DMS 273 (cell line): ENCODE measurements at regions not wholly inside any gene's neighbourhood (a gene's known extent, or its start where the extent isn't known, plus 50 kb on each side); places are given as distances from the start of the nearest gene placed in this dataset.
"Not testable (repeated sequence)": the region's sequence is repeated elsewhere in the genome, so short reads cannot be mapped to it uniquely, and the experiment has no call there.

Experiments
- DNase-seq: peaks from one replicate; lab custom pipeline; 2025; ENCODE audit not compliant: unreplicated experiment; lab: John Stamatoyannopoulos, UW

- DNase-seq, result no peak
These were observed 50.3 kb downstream of the GASK1B start for GRCh38 chr4:158122501-158122900.

DNA sequence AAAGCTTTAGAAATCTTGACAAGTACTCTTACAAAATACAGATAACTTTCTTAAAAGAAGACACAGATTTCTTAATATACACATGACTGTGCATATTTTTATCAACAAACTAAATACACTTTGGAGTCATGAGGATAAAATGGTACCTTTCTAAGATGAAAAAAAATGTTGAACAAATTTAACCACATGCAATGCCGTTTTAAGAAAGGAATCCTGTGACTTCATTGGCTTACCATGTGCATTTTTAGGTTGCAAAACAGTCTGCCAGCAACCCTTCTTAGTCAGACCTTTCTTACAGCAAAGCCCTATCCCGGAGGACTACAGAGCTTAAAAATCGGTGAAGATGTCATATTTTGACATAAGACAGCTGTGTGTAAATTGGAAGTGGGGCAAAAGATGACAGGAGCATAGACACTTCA, 51.7 kb downstream of the GASK1B start:
- no peak for DNase-seq

DNA sequence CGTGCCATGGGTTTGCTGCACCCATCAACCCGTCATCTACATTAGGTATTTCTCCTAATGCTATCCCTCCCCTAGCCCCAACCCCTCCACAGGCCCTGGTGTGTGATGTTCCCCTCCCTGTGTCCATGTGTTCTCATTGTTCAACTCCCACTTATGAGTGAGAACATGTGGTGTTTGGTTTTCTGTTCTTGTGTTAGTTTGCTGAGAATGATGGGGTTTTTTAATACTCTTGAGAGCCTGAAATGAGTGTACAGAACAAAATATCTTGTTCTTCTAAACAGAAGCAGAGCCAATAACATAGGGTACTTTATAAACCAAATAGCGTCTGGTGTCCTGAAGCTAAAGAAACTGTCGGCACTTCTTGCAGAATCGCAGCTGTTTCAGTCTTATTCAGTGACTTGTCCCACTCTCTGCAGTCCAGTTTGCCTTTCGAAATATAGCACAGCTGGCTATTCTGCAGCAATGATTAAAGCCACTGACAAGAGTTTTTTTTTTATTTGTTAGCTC, 52.1 kb downstream of the GASK1B start:
- DNase-seq, result not testable (repeated sequence)

- no peak for DNase-seq
These were observed 60.2 kb downstream of the GASK1B start for GRCh38 chr4:158112611-158113010.

GRCh38 chr4:158111241-158111640, 61.6 kb downstream of the GASK1B start:
- no peak for DNase-seq

DNA sequence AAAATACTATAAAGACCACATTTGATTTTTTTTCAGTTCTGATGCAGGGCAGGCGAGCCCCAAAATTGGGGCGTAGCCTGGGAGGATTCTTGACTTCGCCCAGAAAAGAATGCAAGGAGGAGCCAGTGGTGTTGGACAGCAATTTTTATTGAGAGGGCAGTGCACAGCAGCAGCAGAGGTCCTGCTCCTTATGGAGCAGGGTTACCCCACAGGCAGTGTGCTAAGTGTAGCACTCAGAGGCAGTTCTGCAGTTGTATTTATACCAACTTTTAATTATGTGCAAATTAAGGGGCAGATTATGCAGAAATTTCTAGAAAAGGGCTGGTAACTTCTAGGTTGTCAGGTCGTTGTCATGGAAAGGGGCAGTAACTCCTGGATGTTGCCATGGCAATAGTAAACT, 69.9 kb downstream of the GASK1B start:
- no peak for DNase-seq

GRCh38 chr4:158099686-158100085, 73.1 kb downstream of the GASK1B start:
- DNase-seq, result no peak

DNA sequence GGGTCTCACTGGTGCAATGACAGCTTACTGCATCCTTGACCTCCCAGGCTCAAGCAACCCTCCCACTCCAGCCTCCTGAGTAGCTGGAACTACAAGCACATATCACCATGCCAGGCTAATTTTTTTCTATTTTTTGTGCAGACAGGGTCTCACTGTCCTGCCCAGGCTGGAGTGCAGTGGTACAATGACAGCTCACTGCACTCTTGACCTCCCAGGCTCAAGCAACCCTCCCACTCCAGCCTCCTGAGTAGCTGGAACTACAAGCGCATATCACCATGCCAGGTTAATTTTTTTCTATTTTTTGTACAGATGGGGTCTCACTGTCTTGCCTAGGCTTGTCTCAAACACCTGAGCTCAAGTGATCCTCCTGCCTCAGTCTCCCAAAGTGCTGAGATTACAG, 74.0 kb downstream of the GASK1B start:
- no peak for DNase-seq

GRCh38 chr4:158094413-158095134, 78.3 kb downstream of the GASK1B start:
- DNase-seq, result no peak

DNA sequence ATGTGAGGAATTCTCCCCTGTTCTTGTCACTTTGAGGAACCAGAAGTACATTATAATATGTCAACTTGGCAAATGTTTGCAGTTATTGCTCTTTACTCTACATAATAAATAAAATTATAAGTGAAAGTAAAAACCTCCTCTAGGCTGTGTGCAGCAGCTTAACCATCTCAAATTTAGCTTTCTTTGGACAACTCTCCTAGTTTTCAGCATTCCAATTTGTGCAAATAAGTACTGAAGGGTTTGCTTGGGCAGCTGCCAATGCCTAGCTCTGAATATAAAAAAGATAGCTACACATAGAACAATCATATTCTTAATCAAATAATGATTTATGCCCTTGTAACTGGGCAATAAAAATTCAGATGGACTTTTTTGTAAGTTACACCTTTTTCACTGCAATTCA, 82.5 kb downstream of the GASK1B start:
- DNase-seq, result no peak

DNA sequence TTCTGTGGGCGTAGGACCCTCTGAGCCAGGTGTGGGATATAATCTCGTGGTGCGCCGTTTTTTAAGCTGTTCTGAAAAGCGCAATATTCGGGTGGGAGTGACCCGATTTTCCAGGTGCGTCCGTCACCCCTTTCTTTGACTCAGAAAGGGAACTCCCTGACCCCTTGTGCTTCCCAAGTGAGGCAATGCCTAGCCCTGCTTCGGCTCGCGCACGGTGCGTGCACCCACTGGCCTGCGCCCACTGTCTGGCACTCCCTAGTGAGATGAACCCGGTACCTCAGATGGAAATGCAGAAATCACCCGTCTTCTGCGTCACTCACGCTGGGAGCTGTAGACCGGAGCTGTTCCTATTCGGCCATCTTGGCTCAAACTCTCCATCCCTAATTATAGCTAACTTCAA, 82.9 kb downstream of the GASK1B start:
- not testable (repeated sequence) for DNase-seq

- DNase-seq, result no peak
These were observed 92.5 kb downstream of the GASK1B start for GRCh38 chr4:158080354-158080753.

DNA sequence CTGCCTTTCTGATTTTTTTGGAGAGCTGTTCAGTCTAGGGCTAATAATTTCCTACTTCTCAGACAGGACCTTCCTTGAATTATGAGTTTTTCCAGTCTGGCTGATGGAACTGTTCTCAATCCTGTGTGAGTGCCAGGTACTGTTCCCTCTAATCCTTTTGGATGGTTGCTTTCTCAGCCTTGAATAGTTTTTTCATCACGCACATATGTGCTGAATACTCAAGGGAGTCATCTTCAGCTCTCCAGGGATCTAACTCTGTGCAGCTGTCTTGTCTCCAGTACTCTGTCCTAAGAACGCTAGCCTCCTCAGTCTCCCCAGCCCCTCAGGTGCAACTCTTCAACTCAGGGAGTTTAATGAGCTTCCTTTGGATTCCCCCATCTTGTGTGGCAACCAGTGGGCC, 93.2 kb downstream of the GASK1B start:
- no peak for DNase-seq

- no peak for DNase-seq
These were observed 95.0 kb downstream of the GASK1B start for GRCh38 chr4:158077835-158078234.

- DNase-seq, result no peak
These were observed 98.0 kb downstream of the GASK1B start for GRCh38 chr4:158074851-158075250.

DNA sequence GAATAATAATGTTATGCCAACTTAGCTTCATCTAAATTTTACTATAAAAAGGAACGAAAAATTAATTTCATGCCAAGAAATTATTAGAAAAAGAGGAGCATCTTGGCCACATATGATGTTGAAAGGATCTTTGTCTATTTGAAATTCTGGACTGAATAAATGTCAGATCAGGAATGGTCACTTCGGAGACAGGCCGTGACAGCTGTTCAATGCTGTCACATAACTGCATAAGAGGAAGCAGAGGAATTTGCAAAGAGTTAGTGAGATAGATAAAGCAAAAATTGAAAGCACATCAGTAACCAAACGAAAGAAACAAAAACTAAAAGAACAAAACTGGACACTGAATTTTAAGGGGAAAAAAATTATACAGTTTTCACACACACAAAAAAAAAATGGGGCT, 100.9 kb downstream of the GASK1B start:
- no peak for DNase-seq

DNA sequence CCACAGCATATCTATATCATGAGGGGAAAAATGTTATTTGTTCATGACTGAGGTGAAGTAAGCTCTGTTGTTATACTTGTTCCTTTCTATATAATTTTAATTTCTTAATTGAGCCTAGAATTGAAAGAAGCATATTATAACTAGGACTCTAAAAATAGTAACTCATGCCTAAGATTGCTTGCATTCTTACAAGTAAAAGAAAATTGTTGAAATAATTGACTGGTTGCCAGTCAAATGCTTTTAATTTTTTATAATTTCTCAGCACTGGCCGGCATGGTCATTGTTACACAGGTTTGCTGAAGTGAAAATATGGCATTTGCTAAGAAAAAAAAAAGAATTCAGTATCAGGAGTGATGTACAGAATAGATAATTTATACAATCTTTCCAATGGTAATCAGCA, 104.8 kb downstream of the GASK1B start:
- DNase-seq, result no peak

GRCh38 chr4:158067646-158068045, 105.2 kb downstream of the GASK1B start:
- DNase-seq, result no peak

DNA sequence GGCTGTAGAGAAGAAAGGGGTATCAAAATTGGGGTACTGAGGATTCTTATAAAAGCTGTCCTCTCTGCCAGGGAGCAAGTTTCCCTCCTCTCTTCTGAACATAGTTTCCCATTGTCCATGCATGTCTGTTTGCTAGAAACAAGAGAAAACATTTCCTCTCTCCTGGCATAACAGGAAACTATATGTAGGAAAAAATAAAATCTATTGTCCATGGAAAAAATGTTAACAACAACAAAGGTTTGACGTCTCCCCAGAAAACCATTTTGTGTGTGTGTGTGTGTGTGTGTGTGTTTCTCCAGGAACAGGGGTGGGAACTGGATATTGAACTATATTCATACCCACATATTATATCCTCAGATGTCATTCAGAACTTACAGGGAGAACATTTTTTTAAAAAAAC, 107.2 kb downstream of the GASK1B start:
- DNase-seq, result no peak

GRCh38 chr4:158065176-158065575, 107.6 kb downstream of the GASK1B start:
- peak; percentile 52 for DNase-seq

DNA sequence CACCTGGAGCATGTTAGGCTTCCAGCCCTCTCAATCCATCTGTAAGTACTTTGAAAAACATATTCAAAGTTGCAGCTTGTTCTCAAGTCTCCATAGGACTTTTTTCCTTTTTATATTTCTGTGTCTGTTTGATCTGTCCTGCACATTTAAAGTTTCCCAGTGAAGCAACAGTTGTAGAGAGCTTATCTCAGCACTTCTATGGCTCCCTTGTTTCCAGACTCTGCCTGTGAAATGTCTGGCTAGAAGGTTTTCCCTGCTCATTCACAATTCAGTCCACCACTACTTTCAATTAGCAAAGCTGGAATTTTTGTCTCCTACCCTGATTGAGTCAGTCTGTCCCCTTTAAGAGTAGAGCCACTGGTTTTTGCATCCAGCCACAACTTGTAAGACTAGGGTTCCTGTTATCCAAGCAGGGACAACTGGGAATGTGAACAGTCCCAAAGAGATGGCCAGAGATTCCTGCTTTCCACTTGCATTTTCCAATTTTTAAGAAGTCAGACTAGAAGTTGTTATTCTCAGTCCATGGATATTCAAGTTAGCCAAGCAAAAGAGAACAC, 116.1 kb downstream of the GASK1B start:
- no peak for DNase-seq

DNA sequence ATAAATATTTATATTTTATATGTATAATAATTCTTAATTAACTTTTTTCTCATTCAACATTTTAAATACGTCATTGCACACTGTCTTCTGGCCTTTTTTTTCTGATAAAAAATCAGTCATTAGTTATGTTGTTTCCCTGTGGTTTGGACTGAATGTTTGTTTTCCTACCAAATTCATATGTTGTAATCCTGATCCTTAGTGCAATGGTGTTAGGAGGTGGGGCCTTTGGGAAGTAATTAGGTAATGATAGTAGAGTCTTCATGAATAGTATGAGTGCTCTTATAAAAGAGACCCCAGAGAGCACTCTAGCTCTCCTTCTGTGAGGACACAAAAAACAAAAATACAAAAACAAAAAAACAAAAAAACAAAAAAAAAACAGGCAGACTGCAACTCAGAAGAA, 117.2 kb downstream of the GASK1B start:
- no peak for DNase-seq

GRCh38 chr4:158053801-158054200, 119.0 kb downstream of the GASK1B start:
- DNase-seq, result no peak
